GM19438 (cell line): ENCODE measurements at regions not wholly inside any gene's neighbourhood (a gene's known extent, or its start where the extent isn't known, plus 50 kb on each side); places are given as distances from the start of the nearest gene placed in this dataset.
"Not testable (repeated sequence)": the region's sequence is repeated elsewhere in the genome, so short reads cannot be mapped to it uniquely, and the experiment has no call there.

Experiments used
- ATAC-seq: cut with Tn5 transposase; IDR thresholded peaks from one replicate; pipeline ENCODE4 v1.9.1; 2021; ENCODE audit warnings: low read depth; ENCODE audit not compliant: unreplicated experiment

DNA sequence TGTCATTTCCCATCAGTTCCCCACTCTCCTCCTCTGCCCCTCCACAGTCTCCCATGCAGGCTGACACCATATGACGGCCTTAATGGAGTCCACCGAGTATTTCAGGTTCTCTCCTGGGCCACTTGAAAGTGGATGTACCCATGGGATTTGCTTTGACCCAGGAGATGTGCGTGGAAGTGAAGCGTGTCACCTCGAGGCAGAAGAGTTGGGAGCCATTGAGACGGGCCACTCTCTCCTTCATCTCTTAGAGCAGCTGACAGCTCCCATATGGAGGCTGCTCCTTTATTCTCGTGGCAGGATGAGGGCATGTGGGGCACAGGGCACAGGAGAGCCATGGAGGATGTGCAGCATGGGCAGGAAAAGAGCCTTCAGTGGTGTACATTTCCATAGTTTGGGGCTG lies 144.7 kb upstream of the CRYM start:
- ATAC-seq: not testable (repeated sequence)

DNA sequence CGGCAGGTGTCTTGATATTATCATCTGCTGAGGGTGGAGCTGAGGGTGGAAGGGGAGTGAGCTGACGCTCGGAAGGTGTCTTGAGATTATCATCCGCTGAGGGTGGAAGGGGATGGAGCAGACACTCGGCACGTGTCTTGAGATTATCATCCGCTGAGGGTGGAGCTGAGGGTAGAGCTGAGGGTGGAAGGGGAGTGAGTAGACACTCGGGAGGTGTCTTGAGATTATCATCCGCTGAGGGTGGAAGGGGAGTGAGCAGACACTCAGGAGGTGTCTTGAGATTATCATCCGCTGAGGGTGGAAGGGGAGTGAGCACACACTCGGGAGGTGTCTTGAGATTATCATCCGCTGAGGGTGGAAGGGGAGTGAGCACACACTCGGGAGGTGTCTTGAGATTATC lies 126.6 kb upstream of the CRYM start:
- not testable (repeated sequence) for ATAC-seq

DNA sequence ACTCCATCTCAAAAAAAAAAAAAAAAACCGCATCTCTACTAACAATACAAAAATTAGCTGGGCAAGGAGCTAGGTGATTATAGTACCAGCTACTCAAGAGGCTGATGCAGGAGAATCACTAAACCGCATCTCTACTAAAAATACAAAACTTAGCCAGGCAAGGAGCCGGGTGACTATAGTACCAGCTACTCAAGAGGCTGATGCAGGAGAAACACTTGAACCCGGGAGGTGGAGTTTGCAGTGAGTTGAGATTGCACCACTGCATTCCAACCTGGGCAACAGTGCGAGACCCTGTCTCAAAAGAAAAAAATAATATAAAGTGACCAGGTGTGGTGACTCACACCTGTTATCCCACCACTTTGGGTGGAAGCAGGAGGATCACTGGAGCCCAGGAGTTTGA lies 119.8 kb upstream of the CRYM start:
- not testable (repeated sequence) for ATAC-seq

DNA sequence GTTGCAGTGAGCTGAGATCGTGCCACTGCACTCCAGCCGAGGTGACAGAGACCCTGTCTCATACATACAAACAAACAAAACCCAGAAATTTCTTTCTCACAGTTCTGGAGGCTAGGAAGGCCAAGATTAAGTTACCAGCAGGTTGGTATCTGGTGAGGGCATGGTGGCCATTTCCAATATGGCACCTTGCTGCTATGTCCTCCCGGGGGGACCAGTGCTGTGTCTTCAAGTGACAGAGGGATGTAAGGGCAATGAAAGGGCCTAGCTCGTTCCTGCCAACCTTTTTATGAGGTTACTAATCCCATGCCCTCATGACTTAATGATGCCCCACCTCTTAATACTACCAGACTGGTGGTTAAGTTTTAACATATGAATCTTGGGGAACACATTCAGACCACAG lies 118.5 kb upstream of the CRYM start:
- not testable (repeated sequence) for ATAC-seq

DNA sequence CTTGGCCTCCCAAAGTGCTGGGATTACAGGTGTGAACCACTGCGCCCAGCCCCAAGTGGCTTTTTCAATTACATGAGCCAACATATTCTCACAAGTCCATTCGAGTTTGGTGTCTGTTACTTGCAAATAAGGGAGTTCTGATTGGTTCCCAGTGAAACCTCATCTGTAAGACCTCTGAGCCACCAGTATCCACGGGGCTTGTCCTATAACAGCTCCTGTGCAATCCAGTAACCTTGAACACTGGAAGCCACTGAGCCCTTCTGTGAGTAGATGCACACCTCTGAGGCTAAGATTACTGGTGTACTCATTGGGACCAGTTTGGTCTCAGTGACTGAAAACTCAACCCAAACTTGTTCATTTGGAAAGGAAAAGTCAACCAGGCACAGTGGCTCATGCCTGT lies 112.5 kb upstream of the CRYM start:
- not testable (repeated sequence) for ATAC-seq

DNA sequence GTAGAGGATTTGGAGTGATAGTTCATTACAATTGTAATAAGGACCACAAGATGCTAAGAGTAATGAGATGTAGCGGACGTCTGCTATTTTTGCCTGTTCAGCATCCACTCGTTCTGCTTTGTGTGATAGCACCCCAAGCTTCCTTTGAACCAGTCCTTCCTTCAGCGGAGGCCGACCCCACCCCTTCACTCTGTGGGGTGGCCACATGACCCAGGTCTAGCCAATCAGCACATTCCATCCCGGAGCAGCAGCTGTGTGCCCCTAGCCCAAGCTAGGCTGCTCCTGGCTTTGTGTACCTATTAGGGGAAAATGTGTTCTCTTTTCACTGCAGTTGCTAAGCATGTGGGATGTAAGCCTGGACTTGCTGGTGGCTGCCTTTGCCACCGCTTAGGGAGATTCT lies 111.8 kb upstream of the CRYM start:
- ATAC-seq: not testable (repeated sequence)

DNA sequence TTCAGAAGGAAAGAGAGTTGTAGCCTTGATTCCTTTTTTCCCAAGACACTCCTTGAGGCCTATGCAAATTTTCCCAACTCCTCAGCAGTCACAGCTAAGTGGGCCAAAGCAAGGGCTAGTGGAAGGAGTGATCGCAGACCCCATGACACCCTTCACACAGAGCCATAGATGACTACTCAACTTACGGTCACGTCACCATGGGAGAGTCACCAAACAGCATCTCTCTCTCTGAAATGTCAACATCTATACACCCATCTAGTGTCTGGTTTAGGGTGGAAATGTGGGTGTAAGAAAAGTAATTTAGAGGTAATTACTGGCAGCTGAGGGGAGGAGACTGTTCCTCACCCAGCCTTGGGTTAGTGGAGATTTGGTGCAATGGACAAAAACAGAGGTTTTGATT lies 109.7 kb upstream of the CRYM start:
- not testable (repeated sequence) for ATAC-seq

DNA sequence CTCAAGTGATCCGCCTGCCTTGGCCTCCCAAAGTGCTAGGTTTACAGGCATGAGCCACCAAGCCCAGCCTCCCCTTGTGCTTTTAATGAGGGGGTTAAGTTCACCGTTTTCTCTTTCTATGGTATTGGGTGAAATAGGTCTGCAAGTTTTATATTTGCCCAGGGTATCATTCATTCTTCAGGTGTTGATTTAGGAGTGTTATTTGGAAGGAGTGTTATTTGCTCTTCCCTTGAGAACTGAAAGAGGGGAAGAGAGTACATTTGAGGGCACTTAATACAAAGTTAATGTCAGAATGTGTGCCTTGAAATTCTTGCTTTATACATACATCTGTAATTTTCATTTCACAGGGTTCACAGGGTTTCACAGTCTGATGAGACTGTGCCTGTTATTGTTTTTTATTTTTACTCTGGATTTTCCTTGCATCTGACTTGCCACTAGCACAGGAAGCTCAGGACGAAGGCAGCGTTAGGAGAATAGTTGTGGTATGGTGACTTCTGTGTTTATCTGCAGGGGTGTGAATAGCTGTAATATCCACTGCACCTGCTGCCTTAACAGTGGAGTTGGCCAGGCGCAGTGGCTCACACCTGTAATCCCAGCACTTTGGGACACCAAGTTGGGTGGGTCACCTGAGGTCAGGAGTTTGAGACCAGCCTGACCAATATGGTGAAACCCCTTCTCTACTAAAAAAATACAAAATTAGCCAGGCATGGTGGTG lies 108.3 kb upstream of the CRYM start:
- not testable (repeated sequence) for ATAC-seq

DNA sequence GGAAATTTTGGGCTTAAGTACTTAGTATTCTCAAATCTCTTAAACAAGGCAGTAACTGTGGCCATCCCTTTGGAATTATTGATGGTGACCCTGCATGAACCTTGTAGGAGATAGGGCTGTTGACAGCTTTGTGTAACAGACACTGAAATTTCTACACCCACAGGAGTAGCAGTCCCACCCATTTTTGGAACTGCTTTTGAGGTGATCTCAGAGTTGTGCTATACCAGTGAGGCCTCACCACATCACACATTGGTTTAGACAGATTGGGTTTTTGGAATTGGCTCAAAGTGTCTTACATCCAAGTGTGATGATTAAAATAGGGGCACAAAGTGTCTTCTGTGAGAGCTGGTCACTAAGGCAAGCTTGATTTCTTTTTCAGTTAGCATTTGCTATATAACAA lies 105.6 kb upstream of the CRYM start:
- not testable (repeated sequence) for ATAC-seq

DNA sequence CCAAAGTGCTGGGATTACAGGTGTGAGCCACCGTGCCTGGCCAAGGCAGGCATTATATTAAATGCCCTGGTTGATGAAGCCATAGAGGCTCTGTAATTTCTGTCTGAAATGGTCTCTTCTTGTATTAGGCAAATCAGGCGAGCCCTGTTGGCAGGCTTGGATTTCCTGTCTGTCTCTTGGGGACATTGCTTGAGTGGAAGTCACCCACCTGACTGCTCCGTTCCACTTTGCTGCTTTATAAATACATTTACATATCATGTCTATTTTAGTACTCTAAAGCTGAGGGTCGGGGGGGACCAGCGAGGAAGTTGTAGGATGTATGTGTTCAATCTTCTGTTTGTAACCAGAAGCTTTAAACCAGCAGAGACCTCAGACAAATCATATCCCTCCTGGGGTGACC lies 101.6 kb upstream of the CRYM start:
- not testable (repeated sequence) for ATAC-seq

DNA sequence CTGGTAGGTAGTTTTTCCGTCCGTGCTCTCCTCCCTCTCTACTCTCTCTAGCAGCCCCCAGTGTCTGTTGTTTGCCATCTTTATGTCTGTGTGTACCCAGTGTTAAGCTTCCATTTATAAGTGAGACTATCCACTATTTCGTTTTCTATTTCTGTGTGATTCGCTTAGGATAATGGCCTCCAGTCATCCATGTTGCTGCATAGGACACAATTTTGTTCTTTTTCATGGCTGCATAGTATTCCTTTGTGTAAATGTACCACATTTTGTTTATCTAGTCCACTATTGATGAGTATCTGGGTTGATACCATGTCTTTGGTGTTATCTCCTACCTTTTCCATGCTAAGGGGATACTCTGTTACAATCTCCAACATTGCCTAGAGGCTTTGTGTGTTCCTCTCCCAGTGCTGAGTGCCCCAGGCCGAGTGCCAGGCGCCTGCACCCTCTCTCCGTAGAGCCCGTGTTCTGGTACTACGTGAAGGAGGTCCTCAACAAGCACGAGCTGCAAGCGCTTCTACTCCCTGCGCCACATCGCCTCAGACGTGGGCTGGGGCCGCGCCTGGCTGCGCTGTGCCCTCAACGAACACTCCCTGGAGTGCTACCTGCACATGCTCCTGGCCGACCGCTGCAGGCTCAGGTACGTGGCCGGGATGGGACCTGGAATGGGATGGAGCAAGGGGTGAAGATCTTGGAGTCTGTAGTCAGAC lies 98.3 kb upstream of the CRYM start:
- not testable (repeated sequence) for ATAC-seq

DNA sequence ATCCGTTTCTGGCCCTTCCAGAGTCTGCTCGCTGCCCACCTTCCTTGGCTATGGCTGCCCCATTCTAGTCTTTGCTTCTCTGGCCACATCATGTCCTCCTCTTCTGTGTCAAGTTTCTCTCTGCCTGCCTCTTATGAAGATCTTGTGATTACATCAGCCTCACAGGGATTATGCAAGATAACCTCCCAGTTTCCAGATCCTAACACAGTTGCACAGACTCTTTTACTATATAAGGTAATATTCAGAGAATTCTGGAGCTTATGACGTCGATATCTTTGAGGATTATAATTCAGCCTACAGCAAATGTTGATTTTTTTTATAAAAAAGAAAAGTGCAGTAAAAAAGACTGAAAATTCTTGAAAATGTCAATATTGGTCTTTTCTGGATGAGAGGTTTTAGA lies 97.2 kb upstream of the CRYM start:
- not testable (repeated sequence) for ATAC-seq

DNA sequence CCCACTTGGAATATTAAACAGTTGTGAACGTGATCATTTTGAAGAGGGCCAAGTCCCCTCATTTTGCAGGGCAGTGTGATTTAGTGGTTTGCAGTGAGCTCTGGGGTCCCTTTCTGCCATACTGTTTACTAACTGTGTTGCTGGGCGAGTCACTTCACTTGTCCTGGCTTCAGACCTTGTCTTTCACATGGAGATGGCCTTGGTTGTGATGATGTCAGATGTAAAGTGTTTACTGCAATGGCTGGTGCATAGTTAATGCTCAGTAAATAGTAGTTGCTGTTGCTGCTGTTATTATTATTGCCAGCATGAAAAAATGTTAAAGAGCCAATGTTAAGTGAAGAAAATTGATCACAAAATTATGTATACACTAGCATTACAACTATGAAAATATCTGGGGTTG lies 95.4 kb upstream of the CRYM start:
- ATAC-seq: not testable (repeated sequence)

DNA sequence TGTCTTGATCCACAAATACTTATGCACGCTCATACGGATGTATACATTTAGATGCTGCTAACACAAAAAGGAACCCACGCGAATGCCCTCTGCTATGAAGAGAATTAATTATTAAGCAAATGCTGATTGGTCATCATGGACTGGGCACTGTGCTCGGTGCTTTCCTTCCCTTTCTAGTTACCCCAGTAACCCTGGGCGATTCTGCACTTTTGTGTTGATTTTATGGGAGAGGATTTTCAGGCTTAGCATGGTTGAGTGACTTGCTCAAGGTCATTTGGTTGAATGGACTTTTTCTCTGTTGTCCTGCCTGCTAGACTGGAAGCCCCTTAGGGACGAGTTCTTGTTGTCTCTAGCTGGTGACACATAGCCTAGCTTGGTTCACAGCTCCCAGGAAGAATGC lies 94.8 kb upstream of the CRYM start:
- not testable (repeated sequence) for ATAC-seq

DNA sequence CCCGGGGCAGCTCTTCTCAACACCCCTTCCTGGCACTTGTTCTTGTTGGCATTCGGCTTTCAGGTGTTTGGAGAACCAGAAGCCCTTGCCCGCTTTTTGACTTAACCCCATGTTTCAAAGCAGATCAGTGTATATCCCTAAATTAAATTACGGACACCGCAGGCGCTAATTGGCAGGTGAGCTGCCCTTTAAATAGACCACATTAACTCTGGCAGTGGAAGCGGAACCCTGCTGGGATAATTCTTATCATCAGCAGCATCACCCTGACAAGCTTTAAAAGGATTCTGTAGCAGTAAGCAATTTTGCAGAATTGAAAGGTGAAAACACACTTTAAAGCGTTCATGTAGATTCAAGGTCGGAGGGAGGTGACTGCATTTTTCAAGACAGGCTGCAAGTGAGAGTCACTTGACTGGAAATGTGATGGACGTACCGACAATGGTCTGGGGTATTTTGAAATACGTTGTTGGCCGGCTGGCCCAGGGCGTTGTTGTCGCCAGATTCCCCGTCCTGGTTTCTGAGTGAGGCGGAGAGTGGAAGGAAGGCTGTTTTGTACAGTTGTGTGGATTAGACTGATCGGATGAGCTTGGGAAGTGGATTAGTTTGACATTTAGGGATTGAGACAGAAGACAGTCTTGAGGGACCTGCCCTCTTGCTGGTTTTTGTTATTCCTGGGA lies 94.2 kb upstream of the CRYM start:
- not testable (repeated sequence) for ATAC-seq

DNA sequence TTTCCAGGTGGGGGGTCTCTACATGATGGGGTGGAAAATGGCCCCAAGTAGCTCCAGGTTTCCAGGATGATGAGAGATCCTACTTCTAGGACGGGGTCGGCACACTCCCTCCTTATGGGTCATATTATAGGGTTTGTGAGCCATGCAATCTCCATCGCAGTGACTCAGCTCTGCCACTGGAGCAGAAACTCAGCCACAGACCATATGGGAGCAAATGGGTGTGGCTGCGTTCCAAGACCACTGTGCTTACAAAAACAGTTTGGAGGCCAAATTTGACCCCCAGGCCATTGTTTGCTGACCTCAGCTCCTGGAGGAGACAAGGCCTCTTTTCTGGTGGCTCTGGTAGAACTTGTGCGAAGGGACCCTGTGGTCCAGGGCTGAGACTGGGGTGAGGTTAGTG lies 92.7 kb upstream of the CRYM start:
- not testable (repeated sequence) for ATAC-seq

DNA sequence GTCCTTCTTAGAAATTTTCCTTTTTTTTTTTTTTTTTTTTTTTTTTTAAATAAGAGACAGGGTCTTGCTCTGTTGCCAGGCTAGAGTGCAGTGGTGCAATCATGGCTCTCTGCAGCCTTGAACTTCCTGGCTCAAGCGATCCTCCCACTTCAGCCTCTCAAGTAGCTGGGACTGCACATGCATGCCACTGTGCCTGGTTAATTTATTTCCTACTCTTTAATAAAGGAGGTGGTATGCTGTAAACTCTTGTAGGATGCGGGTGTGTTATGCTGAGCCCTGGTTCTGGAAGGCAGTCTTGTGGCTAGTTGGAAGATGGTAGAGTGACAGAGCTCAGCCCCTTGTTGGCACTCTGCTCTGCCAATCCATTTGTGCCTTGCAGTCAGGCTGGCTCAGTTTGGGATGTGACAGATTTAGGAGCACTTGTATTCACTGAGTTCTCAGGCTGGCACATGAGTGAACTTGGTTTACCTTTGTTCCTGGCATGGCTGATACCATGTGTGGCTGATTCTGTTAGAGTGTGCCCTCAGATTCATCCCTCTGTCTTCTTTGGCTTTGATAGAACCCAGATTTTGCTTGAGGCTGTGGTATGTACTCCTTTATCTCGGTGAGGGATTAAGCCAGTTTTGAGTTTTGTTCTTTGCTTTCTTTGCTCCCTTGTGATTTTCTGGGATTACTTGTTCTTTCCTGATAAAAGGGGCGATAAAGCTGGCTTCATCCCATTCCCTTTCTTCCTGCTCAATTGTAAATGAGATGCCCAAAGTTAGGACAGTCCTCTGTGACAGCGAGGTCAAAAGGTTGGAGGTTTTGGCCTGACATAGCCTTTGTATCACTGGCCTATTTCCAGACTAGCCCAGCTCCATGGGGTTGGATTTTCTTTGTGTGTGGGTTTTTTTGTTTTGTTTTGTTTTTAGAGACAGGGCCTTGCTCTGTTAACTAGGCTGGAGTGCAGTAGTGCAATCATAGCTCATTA lies 91.2 kb upstream of the CRYM start:
- not testable (repeated sequence) for ATAC-seq

DNA sequence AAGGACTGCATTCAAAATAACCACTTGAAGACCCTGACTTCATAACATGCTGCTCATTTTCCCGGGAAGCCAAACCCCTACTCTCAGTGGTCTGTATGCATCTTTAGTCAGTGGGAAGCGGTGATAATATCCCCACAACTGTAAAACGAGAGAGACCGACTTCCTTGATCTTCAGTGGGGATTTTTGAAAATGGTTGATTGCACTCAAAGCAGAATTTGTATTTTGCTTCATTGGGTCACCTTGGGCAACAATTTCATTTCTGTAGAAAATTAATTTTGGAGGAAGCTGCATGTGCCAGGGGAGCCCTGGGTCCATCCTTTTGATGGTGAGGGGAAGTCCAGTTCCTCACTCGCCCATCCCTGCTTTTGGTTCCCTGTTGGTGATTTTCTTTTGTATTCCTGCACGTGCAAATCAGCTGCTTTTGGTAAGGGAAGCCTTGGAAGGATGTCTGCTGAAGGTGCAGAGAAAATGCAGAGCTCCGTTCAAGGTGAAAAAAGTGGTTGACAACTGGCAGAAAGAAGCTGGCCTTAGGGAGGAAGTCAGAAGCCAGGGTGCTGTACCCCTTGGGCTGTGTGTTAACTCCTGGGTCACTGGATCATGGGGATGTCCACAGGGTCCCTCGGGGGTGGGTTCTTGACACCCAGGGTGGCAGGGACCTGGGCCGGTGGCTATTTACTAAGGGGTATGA lies 89.8 kb upstream of the CRYM start:
- not testable (repeated sequence) for ATAC-seq

DNA sequence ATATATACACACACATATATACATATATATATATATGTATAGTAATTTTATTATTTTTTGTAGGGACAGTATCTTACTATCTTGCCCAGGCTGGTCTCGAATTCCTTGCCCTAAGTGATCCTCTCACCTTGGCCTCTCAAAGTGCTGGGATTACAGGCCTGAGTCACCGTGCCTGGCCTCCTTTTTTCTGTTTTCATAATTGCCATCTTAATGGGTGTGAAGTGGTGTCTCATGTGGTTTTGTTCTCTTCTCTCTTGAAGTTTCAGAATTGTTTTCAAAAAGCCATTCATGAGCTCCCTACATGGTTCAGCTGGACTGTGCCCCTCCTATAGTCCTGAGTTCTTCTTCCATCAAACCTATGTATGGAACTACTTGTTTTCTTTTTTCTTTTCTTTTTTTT lies 88.9 kb upstream of the CRYM start:
- not testable (repeated sequence) for ATAC-seq

DNA sequence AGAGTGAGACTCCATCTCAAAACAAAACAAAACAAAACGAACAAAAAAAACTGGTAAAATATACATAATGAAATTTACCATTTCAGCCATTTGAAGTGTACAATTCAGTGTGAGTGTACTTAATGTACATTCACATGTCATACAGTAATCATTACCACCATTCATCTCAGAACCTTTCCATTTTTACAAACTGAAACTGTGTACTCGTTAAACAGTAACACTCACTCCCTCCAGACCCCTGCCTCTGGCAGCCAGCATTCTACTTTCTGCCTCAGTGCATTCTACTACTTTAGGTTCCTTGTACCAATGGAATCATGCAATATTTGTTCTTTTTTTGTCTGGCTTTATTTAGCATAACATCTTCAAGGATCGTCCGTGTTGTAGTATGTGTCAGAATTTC lies 87.5 kb upstream of the CRYM start:
- ATAC-seq: not testable (repeated sequence)
